ENCODE measurements at regions not wholly inside any gene's neighbourhood (a gene's known extent, or its start where the extent isn't known, plus 50 kb on each side); places are given as distances from the start of the nearest gene placed in this dataset.

DNA sequence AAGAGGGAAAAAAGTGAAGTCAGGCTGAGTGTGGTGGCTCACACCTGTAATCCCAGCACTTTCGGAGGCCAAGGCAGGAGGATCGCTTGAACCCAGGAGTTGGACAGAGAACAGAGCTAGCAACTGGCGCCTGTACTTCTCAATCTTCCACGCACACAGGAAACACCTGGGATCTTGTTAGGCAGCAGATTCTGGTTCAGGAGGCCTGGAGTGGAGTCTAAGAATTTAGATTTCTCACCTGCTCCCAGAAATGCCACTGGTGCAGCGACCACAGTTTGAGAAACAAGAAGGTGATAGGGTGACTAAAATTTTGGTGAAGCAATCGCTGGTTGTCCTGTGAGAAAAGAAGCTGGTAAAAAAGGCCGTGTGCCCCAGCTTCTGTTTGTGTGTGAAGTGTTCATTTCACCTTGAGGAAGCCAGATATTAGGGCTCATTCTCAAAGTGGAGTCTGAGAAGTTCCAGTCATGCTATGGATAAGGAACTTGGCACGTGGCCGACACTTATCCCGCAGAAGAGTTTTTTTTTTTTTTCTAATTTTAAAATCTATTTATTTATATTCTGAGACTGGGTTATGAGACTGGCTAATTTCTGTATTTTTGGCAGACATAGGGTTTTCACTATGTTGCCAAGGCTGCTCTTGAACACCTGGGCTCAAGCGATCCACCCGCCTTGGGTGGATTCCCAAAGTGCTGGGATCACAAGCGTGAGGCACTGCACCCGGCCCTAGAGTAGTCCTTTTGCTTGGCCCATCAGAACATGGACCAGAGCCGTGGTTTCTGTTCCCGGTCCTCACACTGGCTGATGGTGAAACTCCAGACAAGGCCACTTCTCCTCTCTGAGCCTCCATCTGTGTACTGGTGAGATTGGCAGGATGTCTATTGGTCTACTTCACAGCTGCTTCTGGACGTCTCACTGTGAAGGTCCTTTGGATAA lies 324.6 kb upstream of the PROK2 start:
- H3K4me3 ChIP-seq (ENCODE audit: low read depth, low read length) = no peak overlapping the region

DNA sequence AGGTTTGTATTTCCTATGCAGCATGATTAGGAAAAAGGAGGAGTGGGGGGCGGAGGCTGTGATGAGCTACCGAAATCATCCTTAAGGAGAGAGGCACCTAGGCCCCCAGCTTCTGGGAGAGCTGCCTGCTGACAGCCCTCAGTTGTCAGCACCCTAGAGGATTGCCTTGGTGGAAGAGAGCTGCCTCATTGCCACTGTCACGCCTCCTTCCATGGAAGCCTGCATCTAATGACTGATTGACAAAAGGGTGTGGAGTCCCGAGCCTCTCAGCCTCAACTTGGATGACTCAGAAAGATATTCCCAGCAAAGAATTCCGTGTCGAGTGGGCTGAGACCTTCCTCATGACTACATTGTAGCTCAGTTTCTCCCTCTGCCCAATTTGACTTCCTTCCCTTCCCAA lies 320.4 kb upstream of the PROK2 start:
- H3K4me3 ChIP-seq (ENCODE audit: low read depth, low read length) = no peak overlapping the region

DNA sequence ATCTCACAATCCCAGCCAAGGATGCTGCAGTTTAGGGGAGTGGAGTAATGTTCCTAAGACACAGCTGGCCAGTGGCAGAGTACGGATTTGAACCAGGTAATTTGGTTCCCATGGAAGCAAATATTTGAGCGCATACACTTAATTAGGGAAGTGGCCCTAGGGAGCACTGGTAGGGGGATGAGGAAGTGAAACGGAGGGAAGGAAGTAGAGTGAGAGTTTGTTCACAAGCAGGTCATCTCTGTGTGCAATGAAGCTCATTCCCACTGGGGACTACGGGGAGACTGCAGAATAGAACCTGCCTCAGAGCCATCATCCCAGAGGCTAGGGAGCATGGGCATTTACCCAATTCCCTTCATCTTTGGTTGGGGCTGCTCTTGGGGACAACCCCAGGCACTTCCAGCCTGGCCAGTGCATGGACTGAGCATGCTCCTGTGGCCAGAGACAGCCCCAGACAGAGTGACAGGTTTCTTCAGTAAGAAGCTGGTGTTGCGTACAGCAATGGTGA lies 317.2 kb upstream of the PROK2 start:
- H3K4me3 ChIP-seq (ENCODE audit: low read depth, low read length) = no peak overlapping the region

DNA sequence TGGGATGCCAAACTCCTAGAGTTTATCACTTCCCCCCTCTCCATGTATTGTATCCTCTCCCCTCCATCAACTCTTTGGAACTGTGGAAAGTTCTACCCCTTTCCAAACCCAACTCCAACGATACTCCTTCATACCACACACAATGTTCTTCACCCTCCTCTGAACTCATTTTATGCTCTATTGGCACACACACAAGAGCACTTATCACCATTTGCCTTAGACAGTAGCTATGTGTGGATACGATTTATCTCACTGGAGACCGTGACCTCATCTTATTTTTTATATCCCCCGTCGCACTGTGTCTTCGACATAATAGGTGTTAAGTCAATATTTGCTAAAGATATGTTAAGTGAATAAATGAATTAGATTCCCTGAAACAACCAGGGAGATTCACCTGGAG lies 316.5 kb upstream of the PROK2 start:
- no peak overlapping the region for H3K4me3 ChIP-seq (ENCODE audit: low read depth, low read length)

DNA sequence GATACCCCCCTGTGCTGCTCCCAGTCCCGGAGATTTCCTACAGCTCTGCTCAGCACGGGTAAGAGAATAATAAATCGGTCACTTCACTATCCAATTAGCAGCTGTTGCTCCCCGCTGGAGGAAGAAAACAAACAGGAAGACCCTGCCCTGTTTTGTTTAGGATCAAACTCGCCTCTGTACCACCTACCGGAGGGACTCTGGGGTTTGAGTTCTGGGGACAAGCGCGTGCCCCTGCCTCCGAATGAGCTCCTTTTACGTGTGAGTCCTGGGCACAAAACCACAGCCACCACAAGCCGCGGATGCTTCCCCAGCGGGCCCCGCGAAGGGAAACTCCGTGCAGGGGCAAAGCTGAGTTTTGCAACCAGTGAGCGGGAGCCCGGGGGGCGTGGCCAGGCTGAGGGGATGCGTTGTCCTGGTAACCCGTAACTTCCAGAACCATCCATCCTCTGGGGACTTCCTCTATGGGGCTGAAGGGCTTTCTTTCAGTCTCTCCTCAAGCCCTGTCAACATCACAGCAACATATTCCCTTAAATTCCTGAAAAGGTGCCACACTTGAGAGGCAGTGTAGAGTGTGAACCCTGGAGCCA lies 315.7 kb upstream of the PROK2 start:
- peak overlapping the region; percentile 39 for H3K4me3 ChIP-seq (ENCODE audit: low read depth, low read length)

DNA sequence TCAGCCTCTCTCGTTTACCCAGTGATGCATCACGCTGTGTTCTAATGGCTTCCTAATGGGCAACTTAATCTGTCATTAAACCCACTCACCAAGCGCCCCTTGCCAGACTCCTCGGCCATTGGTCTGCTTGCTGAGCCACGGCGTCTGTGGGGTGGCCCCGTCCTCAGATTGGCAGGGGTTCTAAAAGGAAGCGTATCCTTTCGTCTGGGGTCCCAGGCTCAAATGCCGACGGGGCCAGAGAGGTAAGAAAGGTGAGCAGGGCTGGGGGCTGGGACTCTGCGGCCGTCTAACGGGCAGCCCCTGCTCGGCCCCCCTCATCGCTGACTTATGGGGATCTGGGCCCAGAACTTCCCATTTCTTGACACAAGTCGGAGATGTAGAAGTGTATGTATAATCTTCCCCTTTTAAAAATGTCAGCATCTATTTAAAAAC lies 315.1 kb upstream of the PROK2 start:
- H3K4me3 ChIP-seq (ENCODE audit: low read depth, low read length) = peak overlapping the region; percentile 39

DNA sequence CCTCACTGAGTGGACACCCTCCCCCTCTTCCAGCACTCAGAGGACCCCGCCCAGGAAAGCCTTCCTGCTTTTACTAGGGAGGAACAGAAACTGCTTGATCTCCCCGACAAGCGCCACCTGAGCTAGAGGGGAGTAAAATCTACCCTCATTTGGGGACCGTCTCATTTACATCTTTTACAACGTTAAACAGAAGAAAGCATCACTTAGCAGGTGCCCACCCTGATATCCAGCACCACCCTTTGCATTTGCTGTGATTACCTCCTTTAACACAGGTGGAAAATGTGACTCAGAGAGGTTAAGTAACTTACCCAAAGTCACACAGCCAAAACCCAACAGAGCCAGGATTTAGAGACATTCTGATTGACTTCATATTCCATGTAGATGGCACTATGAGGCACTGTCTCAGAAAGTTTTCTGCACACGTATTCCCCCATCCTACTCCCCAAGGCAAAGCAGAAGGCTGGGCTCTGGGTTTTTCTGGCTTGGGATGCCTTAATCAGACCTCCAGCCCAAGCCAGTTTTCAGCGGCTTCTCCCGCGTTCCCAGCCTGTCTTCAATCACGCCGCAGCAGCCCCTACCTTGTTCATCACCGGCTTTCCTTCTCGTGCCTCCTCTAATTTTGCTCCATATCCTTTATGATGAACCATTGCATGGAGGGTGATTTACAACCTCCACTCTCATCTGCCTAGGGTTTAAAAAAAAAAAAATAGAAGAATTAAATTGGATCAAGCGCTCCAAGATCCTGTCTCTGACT lies 314.6 kb upstream of the PROK2 start:
- H3K4me3 ChIP-seq (ENCODE audit: low read depth, low read length) = no peak overlapping the region

DNA sequence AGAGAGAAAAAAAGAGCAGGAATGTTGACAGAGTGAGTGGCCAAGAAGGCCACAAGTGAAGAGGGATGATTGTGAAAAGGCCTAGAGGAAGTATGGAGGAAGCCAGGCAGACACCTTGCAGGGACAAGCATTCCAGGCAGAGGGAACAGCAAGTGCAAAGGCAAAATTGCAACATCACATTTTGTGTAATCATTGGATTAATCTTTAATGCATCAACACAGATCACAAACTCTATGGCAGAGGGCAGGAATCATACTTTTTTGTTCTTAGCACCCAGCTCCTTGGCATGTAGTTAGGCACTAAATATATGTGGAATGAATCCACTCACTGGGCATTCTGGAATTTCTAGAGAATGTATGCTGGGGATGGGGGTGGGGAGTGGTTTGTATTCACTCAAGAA lies 312.1 kb upstream of the PROK2 start:
- no peak overlapping the region for H3K4me3 ChIP-seq (ENCODE audit: low read depth, low read length)

DNA sequence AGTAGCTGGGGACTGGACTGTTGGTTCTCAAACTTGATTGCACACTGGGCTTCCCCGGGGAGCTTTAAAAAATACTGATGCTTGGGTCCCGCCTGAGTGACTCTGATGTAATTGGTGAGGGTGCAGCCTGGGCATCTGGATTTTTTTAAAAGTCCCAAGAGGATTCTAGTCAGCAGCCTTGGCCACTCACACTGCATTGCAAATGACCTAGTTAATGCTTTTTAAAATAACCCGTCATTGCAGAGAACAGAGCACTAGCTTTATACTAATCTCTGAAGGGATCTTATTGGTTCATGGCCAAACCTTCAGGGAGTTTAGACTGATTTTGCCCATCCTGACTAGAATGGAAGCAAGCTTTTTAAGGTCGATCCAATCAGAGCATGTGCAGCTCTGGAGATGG lies 310.6 kb upstream of the PROK2 start:
- no peak overlapping the region for H3K4me3 ChIP-seq (ENCODE audit: low read depth, low read length)

DNA sequence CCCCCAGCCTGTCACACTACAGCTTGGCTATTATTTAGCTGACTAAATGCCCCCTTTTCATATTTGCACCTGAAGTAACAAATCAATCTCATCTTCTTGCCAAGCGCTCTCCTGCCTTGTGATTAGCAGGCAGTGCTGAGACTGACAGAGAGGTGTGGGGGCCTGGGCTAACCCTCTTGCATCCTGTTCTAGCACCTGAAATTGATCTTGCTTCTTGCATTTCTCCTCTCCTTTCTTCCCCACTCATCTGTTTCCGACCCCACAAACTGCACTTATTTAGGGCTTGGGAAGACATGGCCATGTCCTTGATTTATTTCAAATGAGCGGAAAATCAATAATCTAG lies 309.0 kb upstream of the PROK2 start:
- H3K4me3 ChIP-seq (ENCODE audit: low read depth, low read length) = no peak overlapping the region

DNA sequence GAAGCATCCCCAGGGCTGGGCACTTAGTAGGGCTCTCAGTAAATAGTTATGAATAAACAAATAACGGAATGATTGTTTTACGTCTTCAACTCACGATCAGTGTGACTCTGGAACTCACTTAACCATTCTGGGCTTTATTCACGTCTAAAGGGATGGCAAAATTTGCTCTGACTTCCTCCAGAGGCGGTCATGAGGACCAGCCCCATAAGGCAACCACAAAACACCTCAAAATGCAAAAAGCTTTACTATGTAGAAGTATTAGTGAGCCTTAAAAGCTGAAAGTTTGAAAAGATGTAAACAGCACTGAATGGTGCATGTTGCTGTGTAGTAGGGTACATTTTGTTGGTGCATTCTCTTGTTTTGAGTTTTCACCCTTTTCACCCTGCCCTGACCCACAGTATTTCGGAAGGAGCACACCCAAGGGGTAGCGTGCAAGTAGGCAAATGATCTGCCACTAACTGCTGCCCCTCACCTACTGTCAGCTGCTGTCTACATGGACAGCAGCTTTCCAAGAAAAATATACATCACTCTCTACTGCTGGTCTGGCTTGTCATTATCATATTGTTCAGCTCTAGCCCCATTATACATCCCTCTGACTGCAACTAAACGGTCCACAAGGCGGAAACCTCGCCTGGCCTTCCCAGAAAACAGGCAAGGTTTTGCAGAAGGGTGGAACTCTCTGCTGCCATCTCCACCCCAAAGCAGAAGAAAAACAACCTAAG lies 308.5 kb upstream of the PROK2 start:
- no peak overlapping the region for H3K4me3 ChIP-seq (ENCODE audit: low read depth, low read length)

DNA sequence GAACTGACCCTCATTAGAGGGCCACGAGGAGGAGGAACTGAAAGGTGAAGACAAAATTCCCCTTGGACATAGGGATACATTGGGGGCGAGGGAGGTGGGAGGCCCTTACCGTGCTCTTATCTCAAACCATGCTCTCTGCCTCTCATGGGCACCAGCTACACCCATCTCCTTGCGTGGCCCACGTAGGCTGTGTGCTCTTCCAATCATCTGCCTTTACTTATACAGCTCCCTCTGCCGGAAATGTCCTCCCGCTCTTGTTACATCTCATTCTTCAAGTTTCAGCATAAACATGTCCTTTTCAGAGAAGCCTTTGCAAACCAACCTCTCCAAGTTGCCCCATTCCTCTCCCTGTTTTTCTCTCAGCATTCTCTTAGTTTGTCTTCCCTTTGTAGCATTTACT lies 307.8 kb upstream of the PROK2 start:
- H3K4me3 ChIP-seq (ENCODE audit: low read depth, low read length) = no peak overlapping the region

DNA sequence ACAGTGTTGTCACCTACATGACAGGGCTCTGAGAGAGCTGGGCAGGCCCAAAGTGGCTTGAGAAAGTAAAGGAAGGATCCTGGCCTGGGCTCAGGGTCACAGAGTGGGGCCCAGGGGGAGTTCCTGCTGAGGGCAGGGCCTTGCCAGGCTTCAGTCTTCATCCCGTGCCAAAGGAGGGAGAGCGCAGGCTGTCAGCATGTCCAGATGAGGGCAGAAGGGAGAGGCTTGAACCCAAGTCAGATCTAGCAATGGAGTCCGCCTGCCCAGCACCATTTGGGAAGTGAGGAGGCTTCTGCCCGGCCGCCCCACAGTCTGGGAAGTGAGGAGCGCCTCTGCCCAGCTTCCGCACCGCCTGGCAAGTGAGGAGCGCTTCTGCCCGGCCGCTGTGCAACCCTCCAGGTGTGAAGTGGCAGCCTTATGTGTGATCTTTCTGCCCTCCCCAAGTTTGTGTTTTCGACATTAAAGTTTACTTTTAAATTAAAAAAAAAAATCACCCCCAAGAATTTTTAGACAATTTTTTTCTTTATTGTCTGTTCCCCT lies 303.6 kb upstream of the PROK2 start:
- no peak overlapping the region for H3K4me3 ChIP-seq (ENCODE audit: low read depth, low read length)

DNA sequence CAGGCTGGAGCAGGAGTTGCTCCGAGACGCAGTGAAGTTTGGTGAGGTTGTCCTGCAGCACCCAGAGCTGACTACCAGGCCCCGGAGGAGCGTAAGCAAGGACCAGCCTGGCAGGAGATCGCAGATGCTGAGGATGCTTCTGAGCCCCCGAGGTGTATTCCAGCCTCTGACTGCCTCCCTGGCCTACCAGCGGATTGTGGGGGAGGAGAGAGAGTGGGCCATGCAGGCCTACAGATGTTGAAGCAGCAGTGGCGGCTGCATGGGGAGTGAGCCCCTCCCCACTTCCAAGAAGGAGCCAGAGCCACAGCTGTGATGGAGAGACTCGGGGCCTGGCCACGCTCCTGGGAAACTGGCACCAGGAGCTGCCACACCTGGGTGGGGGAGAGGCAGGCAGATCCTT lies 302.5 kb upstream of the PROK2 start:
- no peak overlapping the region for H3K4me3 ChIP-seq (ENCODE audit: low read depth, low read length)

DNA sequence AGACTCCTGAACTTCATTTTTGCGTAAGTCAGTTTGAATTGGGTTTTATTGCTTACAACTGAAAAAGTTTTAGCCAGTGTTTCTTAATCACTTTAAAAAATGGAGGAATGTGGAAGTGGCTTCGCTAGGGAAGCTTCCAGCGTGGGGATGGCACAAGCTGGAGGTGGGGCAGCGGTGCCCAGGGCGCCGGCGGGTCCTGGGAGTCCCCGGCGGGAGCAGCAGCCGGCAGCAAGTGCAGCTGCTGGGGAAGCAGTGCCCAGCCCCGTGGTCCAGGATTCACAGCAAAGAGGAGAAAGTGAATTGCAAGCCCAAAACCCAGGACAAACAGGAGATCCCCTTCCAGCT lies 301.8 kb upstream of the PROK2 start:
- H3K4me3 ChIP-seq (ENCODE audit: low read depth, low read length) = no peak overlapping the region

DNA sequence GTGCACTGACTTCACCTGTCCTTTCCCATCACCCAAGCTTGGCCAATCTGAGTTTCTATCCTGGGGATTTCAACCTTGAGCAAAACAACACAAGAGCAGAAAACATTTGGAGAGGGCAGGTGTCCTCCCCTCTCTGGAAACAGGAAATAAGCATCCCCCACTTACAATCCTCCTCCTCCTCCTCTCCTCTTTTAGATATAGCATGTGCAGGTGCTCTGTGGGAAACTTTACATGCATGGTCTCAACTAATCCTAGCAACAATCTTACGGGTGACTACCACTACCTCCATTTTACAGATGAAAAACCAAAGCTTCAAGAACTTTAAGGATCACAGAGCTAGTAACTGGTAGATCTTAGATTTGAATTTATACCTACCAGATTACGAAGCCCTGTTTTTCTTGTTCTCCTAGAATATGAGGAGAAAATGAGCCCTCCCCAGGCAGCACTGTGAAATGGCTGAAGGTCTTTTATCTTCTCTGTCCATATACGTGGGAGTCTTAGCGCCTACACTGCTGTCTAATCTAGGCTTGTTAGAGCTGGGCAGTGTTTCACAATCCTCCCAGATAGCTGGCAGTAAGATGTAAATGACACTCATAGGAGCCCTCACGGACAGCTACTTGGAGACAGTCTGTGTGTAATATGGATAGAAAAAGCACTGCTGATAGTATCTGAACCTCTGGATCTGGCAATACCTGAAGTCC lies 301.2 kb upstream of the PROK2 start:
- no peak overlapping the region for H3K4me3 ChIP-seq (ENCODE audit: low read depth, low read length)

DNA sequence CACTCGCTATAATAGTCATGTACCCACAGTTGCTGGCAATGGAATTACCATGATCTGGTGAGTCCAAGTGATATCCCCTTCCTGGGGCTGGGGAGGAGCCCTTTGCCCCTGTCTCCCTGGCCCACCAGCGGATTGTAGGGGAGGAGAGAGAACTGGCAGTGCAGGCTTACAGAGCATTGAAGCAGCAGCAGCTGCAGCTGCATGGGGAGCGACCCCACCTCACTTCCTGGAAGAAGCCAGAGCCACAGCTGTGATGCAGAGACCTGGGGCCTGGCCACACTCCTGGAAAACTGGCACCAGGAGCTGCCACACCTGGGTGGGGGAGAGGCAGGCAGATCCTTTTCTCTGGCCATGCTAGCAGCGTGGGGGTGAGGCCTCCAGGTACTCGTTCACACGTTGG lies 300.1 kb upstream of the PROK2 start:
- H3K4me3 ChIP-seq (ENCODE audit: low read depth, low read length) = no peak overlapping the region

DNA sequence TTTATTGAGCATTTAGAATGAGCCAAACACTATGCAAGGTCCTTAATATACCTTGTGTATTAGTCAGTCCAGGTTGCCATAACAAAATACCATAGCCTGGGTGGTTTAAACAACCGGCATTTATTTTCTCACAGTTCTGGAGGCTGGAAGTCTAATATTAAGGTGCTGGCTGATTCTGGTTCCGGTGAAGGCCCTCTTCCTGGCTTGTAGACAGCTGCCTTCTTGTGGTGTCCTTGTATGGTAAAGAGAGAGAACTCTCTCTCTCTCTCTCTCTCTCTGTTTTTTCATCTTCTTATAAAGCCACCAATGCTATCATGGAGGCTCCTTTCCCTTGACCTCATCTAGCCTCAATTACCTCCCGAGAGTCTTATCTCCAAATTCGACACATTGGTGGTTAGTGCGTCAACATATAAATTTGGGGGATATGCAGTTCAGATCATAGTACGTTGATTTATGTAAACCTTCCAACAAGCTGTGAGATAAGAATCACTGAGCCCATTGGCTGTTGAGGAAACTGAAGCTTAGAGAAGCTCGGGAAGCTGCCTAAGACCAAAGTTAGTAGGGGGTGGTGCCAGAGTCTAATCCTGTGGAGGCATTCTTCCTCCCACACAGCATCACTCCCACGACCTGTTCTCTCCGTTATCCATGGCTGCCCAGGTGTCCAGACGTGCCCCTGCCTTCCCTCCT lies 298.0 kb upstream of the PROK2 start:
- no peak overlapping the region for H3K4me3 ChIP-seq (ENCODE audit: low read depth, low read length)

DNA sequence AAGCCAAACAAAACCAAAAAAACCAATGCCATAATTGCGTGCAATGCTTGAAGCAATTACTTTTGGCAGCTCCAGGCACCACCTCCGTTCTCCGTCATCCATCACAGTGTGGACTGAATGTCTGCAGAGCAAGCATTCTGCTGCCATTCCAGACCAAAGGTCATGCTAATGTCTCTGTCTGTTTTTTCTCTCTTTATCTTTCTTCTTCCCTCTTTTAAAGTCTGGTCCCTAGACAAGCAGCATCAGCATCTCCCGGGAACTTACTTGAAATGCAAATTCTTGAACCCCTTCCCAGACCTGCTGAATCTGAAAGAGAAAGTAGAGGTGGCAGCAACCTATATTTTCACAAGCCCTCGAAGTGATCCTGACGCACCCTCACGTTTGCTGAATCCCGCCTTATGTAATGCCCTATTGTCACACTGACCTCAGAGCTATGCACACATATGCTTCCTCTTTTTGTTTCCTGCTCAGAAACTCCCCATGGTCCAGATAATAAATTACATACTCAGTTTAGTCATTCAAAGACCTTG lies 297.3 kb upstream of the PROK2 start:
- H3K4me3 ChIP-seq (ENCODE audit: low read depth, low read length) = no peak overlapping the region

Data from iPS-11a (cell line).